Activated naive CD4-positive, alpha-beta T cell treated with anti-CD3 and anti-CD28 coated beads, Interleukin-2, amount 50 U/mL, for 72 hours (primary cell): ENCODE measurements at regions not wholly inside any gene's neighbourhood (a gene's known extent, or its start where the extent isn't known, plus 50 kb on each side); places are given as distances from the start of the nearest gene placed in this dataset.

Source experiments
- ATAC-seq, 2 donors: fragments of 150-1000 bp; cut with Tn5 transposase; 2 replicates each; pipeline ENCODE4 v1.10.0; 2021; ENCODE audit warnings: mild to moderate bottlenecking in 2 of 2, moderate library complexity in 2 of 2
- DNase-seq, 2 donors: peaks; one replicate each; pipeline ENCODE4 v3.0.0; 2021 to 2022; ENCODE audit warnings: low spot score in 2 of 2
- H3K27ac Mint-ChIP-seq, 2 donors: one replicate each; pipeline ENCODE4 v1.8.0; 2022; ENCODE audit warnings: mild to moderate bottlenecking in 2 of 2, mixed read lengths in 2 of 2
- H3K36me3 Mint-ChIP-seq, 2 donors: one replicate each; pipeline ENCODE4 v1.8.0; 2022; ENCODE audit warnings: mixed read lengths in 2 of 2
- H3K9me3 Mint-ChIP-seq, 2 donors: one replicate each; pipeline ENCODE4 v1.8.0; 2022; ENCODE audit warnings: mixed read lengths in 2 of 2

DNA sequence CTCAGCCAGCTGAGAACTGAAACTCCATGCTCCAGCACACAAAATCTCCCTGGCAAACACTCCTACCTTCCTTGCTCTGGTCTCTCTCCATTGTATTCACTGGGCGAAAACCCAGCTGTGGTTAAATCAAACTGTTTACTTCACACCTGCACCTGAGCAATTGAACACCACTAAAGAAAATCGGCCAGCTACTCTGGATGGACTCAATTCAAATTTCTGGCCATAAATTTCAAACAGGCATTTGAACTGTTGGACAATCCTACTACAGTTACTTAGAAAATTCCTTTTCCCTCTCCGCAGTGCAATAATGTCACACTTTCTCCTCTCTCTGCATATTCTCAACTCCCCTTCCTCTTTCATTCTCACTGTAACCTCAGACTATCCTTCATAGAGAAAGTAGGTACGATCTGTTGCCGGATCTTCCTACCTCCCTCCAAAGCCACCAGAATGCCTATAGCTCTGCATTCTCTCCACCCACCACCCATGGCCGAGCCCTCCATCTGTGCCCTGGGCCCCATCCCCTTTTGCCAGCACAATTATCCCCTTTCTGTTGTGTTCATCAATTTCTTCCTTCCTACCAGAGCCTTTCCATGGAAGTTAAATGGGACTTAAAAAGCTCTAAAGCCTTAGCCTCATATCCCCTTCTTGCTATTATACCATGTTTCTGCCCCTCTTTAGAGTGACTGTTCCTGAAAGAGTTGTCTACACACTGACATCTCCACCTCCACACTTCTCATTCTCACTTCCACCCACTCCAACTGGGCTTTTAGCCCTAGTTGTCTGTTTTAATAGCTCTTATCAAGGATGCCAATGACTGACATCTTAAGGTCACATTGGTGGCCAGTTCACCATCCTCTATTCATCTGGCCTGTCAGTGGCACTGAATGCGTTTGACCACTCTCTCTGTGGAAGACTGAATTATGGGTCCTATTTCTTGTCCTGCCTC, 127.5 kb upstream of the SLC1A4 start:
- H3K27ac Mint-ChIP-seq: no peak overlapping the region
- ATAC-seq: no peak
- no peaks in the 10 kb centered on the region for H3K36me3 Mint-ChIP-seq
- no peak for DNase-seq
- no peaks in the 10 kb centered on the region for H3K9me3 Mint-ChIP-seq

DNA sequence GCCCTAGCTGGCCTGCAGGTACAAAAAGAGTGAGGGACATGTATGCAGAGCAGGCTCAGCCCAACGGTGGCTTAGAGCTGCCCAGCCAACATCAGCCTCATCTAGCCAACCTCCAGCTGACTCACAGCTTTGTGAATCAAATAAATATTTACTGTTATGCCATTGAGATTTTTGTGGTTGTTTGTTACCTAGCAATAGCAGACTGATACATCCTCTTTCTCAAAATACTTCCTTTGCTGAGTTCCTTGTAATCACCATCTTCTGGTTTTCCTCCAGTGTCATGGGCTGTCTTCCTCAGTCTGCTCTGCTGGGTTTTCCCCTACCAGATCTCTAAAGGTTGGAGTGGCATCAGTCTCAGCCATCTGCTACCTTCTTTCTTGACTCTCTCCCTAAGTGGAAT, 126.6 kb upstream of the SLC1A4 start:
- no peaks in the 10 kb centered on the region for H3K9me3 Mint-ChIP-seq
- no peak for DNase-seq

DNA sequence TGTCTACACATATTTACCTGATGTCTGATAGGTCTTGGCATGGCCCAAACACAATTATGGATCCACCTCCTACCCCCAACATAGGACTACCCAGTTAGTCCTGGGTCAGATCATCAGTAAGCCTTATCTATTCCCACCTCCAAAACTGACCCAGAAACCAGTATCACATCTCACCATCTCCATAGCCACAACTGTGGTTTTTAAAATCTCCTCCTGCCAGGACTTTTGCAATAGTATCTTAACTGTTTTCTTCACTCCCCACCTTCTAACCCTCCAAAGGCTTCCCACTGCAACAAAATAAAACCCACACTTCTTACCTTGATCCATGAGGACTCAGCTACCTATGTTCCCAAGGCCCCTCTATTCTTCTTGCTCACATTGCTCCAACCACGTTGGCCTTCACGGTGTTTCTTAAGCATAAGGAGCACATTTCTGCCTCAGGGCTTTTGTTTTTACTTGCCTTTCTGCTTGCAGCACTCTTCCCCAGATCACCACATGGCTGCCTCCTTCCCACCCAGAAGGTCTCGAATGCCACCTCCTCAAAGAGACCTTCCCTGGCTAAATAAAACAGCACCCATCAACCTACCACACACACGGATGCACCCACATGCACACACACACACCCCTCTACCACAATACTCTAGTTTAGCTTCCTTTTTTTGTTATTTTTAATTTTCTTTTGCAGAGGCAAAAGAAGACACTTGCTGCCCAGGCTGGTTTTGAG, 125.9 kb upstream of the SLC1A4 start:
- H3K36me3 Mint-ChIP-seq: no peaks in the 10 kb centered on the region
- no peak overlapping the region for H3K27ac Mint-ChIP-seq
- no peaks in the 10 kb centered on the region for H3K9me3 Mint-ChIP-seq
- no peak for DNase-seq
- ATAC-seq: peak in 1 of 2 donors; percentile 2

More for the DNA sequence above, 126.6 kb upstream of the SLC1A4 start:
- Mint-ChIP-seq H3K36me3 (no peaks in the 10 kb centered on the region), H3K27ac (no peak overlapping the region)
- peak; percentile 20 to 61 for ATAC-seq

DNA sequence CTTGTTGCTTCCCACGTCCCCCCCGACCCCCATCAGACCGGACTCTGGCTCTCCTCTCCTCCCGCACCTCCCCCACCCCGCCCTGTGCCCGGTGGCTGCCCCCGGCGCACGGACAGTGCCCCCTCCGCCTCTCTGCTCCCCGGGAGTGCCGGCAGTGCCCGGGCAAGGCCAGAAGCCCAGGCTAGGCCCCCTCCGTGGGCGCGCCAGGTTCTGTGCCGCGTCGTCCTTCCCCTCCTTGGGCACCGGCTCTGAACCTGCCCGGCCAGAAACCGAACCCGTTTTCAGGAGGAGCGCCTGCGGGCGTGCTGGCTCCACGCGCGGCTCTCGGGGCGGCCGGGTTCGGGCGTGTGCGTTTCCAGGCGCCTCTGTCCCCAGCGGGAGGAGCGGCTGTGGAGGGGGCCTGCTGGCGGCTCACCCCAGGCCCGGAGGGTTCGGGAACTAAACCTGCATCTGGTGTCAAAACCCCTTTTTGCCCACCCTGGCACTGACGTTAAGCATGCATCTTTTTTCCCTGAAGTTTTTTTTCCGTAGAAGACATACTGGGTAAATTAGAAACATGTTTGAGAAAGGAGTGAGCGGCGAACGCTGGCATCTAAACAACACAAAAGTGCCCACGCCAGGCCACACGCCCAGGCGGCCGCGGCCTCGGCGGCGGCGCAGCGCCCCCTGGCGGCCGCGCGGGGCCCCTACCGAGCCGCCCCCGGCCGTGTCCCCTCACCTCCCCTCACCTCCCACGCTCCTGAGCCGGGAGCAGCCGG, 123.9 kb upstream of the SLC1A4 start:
- Mint-ChIP-seq H3K9me3 (no peaks in the 10 kb centered on the region), H3K36me3 (no peaks in the 10 kb centered on the region), H3K27ac (no peak overlapping the region)
- ATAC-seq (peak; percentile 81 to 89), DNase-seq (peak; percentile 73 to 79)

DNA sequence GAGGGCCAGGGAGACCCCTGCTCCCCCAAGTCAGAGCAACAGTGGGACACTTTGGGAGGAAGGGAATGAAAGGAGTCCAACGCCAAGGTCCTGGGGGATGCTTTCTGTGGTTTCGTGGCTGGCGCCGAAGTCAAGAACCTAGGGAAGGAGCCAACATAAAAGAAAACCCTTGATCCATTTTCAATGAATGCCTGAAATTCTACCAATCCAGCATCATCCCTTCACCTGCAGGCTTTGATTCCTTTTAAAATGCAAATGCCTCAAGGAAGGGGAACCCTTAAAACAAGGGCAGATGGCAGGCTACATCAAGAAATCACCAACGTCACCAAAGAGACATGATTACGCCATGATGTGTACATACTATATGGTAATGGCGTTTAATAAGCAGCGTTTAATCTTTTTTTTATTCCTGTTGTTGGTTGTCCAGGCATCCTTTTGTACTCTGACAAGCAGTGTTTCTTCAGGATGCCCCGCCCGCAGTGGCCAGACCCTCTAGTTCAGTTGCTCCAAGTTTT, 123.3 kb upstream of the SLC1A4 start:
- DNase-seq (no peak), ATAC-seq (no peak)
- H3K36me3 Mint-ChIP-seq: no peaks in the 10 kb centered on the region
- no peaks in the 10 kb centered on the region for H3K9me3 Mint-ChIP-seq
- H3K27ac Mint-ChIP-seq: no peak overlapping the region

DNA sequence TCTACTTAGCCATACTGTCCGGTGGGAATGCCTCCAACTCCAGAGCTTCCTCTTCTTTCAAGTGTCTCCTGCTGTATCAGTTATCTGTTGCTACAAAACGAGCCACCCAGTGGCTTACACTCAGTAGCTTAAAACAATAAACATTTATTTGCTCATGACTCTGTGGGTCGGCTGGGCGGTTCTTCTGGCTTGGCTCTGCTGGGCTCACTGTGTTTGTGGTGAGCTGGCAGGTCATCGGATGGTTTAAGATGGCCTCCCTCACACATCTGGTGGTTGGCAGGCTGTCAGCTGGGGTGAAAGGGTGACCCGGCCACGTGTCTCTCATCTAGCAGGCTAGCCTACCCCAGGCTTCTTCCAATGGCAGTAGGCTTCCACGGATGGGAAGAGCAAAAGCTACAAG, 122.4 kb upstream of the SLC1A4 start:
- no peaks in the 10 kb centered on the region for H3K9me3 Mint-ChIP-seq
- ATAC-seq: no peak
- no peak for DNase-seq
- H3K27ac Mint-ChIP-seq: no peak overlapping the region
- H3K36me3 Mint-ChIP-seq: no peaks in the 10 kb centered on the region

DNA sequence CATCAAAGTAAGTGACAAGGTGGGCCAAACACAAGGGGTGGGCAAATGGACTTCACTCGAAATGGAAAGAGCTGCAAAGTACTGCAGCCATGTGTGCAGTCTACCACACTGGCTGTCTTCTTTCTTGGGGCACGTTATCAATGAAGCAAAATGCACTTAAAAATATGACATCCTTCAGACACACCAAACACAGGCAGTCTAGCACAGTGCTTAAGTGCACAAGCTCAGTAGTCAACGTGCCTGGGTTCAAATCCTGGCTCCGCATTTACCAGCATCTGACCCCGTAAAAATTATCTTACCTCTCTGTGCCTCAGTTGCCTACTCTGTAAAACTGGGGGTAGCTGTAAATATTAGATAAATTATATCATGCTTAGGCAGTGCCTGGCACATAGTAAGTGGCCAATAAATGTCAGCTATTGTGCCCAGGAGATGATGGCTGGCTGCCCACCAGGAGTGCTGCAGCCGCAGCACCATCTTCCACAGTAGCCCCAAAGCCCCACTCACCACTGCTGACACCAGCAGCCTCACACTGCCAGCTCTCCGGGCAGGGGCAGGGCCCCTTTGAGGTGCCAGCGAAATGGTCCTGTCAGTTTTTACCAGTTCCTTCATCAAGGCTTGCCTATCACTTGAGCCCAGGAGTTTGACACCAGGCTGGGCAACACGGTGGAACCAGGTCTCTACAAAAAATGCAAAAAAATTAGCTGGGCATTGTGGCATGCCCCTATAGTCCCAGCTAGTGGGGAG, 121.8 kb upstream of the SLC1A4 start:
- H3K9me3 Mint-ChIP-seq: no peaks in the 10 kb centered on the region
- H3K36me3 Mint-ChIP-seq: no peaks in the 10 kb centered on the region
- H3K27ac Mint-ChIP-seq: no peak overlapping the region
- ATAC-seq (no peak), DNase-seq (no peak)

DNA sequence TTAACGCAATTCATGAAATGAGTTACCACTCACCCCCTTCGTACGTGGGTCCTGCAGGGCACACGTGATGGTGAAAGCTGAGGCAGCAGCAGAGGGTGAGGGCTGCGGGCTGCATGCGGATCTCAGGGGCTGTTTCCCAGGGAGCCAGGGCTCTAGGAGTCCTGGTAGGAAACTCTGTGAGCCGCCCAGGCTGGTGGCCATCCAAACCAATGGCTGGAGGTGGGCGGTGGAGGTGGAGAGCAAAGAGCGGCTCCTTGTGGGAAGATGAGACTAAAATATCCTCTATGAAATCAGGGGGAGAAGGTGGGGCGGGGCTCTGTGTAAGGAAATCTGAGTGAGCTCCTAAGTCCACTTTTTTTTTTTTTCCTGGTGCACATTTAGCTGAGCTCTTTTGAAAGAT, 120.1 kb upstream of the SLC1A4 start:
- no peaks in the 10 kb centered on the region for H3K9me3 Mint-ChIP-seq
- no peak overlapping the region for H3K27ac Mint-ChIP-seq
- no peaks in the 10 kb centered on the region for H3K36me3 Mint-ChIP-seq
- DNase-seq: no peak
- ATAC-seq: no peak

DNA sequence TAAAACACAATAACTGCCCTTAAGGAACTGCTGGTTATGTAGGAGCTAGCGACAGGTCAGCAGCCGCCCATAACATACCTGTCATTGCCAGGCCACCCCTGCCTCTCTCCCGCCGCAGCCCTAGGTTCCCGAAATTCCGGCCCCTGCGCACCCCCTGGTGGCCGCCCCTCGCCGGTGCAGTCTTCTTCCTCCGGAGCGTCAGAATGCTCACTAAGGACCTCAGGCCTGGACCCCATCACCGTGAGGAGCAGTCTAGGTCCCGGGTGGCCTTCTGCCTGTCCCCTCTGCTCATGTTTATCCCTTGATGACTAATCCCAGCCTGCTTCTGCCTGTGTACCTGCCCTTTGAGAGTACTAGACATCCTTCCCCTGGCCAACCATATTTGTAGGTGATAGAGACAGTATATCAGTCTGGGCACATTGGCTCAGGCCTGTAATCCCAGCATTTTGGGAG, 115.7 kb upstream of the SLC1A4 start:
- H3K27ac Mint-ChIP-seq: no peak overlapping the region
- ATAC-seq (peak; percentile 84 to 89), DNase-seq (peak; percentile 82 to 91)
- H3K36me3 Mint-ChIP-seq: no peaks in the 10 kb centered on the region
- H3K9me3 Mint-ChIP-seq: no peaks in the 10 kb centered on the region

DNA sequence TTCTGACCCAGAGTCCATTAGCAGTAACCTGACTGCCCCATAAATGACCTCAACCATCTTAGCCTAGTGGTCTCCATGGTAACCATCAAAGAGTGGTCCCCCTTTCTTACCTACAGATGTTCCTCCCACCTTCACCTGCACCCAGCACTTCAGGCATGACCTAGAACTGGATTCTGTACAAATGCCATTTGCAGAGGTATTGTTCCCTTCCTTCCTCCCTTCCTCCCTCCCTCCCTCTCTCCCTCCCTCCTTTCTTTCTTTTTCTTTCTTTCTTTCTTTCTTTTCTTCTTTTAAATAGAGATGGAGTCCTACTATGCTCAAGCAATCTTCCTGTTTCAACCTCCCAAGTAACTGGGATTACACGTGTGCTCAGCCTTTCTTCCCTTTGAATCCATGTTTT, 114.6 kb upstream of the SLC1A4 start:
- no peaks in the 10 kb centered on the region for H3K9me3 Mint-ChIP-seq
- DNase-seq: no peak
- ATAC-seq: no peak
- no peak overlapping the region for H3K27ac Mint-ChIP-seq
- H3K36me3 Mint-ChIP-seq: no peaks in the 10 kb centered on the region

DNA sequence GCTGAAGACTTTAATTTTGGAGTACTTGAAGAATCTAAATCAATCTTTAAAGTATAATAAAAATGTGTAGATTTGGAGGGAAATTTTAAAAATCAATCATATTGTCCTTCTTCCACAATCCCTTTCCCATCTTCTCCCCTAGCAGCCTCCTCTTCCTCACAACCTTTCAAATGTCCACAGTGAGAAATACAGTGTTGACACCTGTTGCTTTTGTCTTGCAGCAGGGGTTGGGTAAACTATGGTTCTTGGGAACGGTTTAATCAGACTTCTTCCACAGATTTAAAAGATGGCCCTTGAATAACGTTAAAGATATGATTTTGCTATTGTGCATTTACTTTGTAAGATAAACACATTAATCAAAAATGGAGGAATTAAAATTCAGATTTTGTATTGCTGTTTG, 113.8 kb upstream of the SLC1A4 start:
- DNase-seq (no peak), ATAC-seq (no peak)
- H3K36me3 Mint-ChIP-seq: no peaks in the 10 kb centered on the region
- H3K27ac Mint-ChIP-seq: no peak overlapping the region
- H3K9me3 Mint-ChIP-seq: no peaks in the 10 kb centered on the region

DNA sequence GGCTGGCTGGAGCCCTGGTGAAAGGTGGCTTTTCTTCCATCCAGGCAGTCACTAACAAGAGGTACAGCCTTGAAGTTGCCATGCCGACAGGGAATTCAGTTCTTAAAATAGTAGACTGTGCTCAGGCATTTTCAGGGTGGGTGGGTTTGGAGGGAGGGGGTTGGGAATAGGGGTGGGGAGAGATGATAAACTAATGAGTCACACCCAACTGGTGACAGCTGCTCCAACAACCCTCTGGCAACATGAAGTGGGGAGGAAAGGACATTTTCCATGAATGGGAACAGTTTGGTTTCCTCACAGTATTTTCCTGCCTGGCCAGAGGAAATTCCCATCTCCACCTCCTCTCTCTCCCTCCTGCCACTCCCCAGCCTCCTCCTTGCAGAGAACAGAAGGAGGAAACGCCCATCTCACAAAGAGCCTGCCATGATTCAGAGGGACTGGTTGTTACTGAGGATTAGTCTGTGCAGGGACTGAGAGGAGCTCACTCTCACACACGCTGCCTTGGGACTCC, 113.0 kb upstream of the SLC1A4 start:
- H3K27ac Mint-ChIP-seq: no peak overlapping the region
- H3K36me3 Mint-ChIP-seq: no peaks in the 10 kb centered on the region
- H3K9me3 Mint-ChIP-seq: no peaks in the 10 kb centered on the region
- ATAC-seq (no peak), DNase-seq (peak in 1 of 2 donors; percentile 45)

DNA sequence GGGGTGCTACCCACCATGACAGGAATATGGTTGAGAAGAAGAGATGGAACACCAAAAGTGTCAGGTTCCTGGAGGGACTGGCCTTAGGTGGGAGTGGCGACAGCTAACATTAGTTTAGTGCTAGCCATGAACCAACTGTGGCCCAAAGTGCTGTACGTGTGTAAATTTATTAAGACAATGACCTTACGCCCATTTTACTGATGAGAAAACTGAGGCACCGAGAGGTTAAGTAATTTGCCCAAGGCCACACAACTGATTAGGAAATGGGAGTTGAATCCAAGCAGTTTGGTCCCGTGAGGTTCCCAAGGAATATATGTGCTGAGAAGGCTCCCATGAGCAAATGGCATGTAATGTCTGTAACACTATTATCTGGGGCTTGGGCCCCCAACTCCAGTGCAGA, 109.5 kb upstream of the SLC1A4 start:
- H3K36me3 Mint-ChIP-seq: no peaks in the 10 kb centered on the region
- ATAC-seq (no peak), DNase-seq (no peak)
- no peaks in the 10 kb centered on the region for H3K9me3 Mint-ChIP-seq
- H3K27ac Mint-ChIP-seq: no peak overlapping the region

DNA sequence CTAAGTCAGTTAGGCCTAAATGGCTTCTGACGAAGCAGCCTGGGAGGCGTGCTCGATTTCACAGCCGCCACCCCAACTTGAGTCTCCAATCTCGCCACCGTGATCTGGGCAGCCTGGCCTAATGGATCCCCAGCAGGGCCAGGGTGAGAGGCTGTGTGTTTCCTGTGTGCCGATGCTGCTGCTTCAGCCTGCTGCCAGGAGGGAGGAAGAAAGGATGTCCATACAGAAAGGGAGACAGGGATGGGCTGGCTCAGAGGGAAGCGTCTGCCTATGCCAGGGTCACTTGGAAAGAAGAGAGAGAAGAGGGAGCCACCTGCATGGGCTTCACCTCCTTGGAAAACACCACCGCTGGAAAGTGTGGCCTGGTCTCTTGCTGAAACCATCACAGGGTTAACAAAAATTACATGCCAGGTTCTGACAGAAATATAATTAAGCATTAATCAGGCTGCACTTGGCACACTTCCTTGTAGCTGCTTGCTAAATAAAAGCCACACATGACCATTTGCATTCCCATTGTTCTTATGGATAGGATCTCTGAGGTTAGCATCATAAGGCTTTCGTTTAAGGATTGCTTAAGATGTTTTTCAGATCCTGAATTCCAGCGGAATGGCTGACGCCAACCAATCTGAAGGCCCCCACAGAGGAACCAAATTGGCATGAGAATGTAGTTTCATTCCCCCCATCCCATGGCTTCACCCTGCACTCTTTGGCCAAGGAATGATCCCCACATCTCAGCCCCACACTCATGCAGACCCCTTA, 108.8 kb upstream of the SLC1A4 start:
- Mint-ChIP-seq H3K27ac (no peak overlapping the region), H3K36me3 (no peaks in the 10 kb centered on the region), H3K9me3 (no peaks in the 10 kb centered on the region)
- DNase-seq (no peak), ATAC-seq (no peak)

DNA sequence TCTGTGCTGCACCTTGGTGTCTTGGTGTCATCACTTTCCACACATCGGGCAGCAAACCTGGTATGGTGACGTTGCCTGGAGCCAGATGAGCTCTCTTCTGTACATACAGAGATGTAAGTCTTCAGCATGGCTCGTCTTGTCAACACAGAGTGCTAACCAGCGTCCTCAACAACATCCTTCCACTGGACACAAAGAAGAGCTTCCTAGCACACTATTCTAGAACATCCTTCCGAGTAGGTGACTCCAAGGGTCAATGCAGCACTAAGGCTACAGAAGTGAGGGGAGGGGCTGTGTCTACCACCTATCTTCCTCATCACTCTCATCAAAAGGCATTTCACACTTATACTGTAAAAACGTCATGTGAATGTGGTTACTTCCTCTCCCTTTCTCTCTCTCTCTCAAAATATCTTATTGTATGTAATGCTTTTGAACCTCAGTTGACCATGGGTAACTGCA, 108.1 kb upstream of the SLC1A4 start:
- no peaks in the 10 kb centered on the region for H3K36me3 Mint-ChIP-seq
- ATAC-seq (peak in 1 of 2 donors; percentile 20), DNase-seq (no peak)
- no peak overlapping the region for H3K27ac Mint-ChIP-seq
- no peaks in the 10 kb centered on the region for H3K9me3 Mint-ChIP-seq
